H1 (cell line): ENCODE measurements at regions not wholly inside any gene's neighbourhood (a gene's known extent, or its start where the extent isn't known, plus 50 kb on each side); places are given as distances from the start of the nearest gene placed in this dataset.

ENCODE experiments used
- KDM4A ChIP-seq: IDR thresholded peaks from one replicate; pipeline ENCODE4 v1.7.1; 2012; ENCODE audit warnings: low read depth, mild to moderate bottlenecking, moderate library complexity, low read length, inconsistent platforms; ENCODE audit not compliant: severe bottlenecking
- PHF8 ChIP-seq: fragments of 200-600 bp; sonication (generic); conservative IDR thresholded peaks from 2 replicates; pipeline ENCODE4 v1.7.1; 2012; ENCODE audit warnings: low read depth, mild to moderate bottlenecking, inconsistent platforms, low read length, moderate library complexity
- POU5F1 ChIP-seq: IDR thresholded peaks from 2 replicates; pipeline ENCODE4 v1.6.1; 2011; ENCODE audit warnings: low read depth, mild to moderate bottlenecking, low read length, moderate library complexity
- TAF1 ChIP-seq: IDR thresholded peaks from 2 replicates; pipeline ENCODE4 v1.6.1; 2011; ENCODE audit warnings: mild to moderate bottlenecking, low read depth, low read length
- TAF7 ChIP-seq: optimal IDR thresholded peaks from 2 replicates; pipeline ENCODE3; 2011; ENCODE audit warnings: low read depth, mild to moderate bottlenecking, inconsistent platforms, low read length, moderate library complexity, borderline replicate concordance
- TEAD4 ChIP-seq: IDR thresholded peaks from 2 replicates; pipeline ENCODE4 v1.6.1; 2012; ENCODE audit warnings: low read depth, low read length, inconsistent platforms, mixed read lengths
- TF ChIP-seq, protein P1 (sequence below), 3 experiments: IDR thresholded peaks; 1 replicate in 2 of 3; 2 replicates in 1 of 3; pipeline versions ENCODE4 v1.5.1 to v1.6.1; 2011; ENCODE audit warnings: low read length in 3 of 3, mild to moderate bottlenecking in 3 of 3, inconsistent platforms in 2 of 3, low read depth in 1 of 3, moderate library complexity in 1 of 3; ENCODE audit not compliant: insufficient read depth in 1 of 3; ENCODE audit errors: control extremely low read depth in 1 of 3

DNA sequence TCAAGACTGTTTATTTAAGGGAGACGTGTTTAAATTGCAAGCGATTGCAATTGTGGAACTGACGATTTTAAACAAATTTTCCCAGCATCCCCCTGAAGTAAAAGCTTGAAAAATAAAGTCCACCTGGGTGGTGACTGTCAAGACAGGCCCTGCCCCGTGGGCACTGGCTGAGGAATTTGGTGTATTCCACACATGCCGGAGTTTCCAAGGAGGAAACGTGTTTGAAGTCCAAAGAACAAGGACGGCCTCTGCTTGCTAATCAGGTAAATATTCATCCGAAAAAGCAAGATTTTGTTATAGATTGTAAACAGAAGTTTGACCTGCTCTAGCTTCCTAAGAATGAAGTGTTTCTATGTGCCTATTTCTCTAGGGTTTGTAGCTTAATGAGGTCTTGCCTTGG is 505.1 kb downstream of the QKI start (continued):
- TF ChIP-seq, protein P1, sequence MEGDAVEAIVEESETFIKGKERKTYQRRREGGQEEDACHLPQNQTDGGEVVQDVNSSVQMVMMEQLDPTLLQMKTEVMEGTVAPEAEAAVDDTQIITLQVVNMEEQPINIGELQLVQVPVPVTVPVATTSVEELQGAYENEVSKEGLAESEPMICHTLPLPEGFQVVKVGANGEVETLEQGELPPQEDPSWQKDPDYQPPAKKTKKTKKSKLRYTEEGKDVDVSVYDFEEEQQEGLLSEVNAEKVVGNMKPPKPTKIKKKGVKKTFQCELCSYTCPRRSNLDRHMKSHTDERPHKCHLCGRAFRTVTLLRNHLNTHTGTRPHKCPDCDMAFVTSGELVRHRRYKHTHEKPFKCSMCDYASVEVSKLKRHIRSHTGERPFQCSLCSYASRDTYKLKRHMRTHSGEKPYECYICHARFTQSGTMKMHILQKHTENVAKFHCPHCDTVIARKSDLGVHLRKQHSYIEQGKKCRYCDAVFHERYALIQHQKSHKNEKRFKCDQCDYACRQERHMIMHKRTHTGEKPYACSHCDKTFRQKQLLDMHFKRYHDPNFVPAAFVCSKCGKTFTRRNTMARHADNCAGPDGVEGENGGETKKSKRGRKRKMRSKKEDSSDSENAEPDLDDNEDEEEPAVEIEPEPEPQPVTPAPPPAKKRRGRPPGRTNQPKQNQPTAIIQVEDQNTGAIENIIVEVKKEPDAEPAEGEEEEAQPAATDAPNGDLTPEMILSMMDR (IDR thresholded peaks at IDR 0.05; ENCODE audit: control extremely low read depth in 1 of 3, insufficient read depth in 1 of 3, low read depth in 1 of 3, low read length in 3 of 3) = no peak
- TF ChIP-seq KDM4A (no peak), POU5F1 (no peak), TAF1 (no peak), TAF7 (no peak), TEAD4 (no peak), PHF8 (no peak)
